Ishikawa (cell line): ENCODE measurements at regions not wholly inside any gene's neighbourhood (a gene's known extent, or its start where the extent isn't known, plus 50 kb on each side); places are given as distances from the start of the nearest gene placed in this dataset.

Source experiments
- CEBPB ChIP-seq: IDR thresholded peaks from 2 replicates; pipeline ENCODE4 v1.6.1; 2012
- CREB1 ChIP-seq: IDR thresholded peaks from 2 replicates; pipeline ENCODE4 v1.6.1; 2012; ENCODE audit warnings: low read depth
- EGR1 ChIP-seq: IDR thresholded peaks from 2 replicates; pipeline ENCODE4 v1.6.1; 2012
- EP300 ChIP-seq: IDR thresholded peaks from 2 replicates; pipeline ENCODE4 v1.6.1; 2012; ENCODE audit warnings: borderline replicate concordance
- FOXM1 ChIP-seq: IDR thresholded peaks from 2 replicates; pipeline ENCODE4 v1.6.1; 2012; ENCODE audit warnings: low read depth, borderline replicate concordance
- NFIC ChIP-seq: IDR thresholded peaks from 2 replicates; pipeline ENCODE4 v1.6.1; 2012
- RAD21 ChIP-seq: IDR thresholded peaks from 2 replicates; pipeline ENCODE4 v1.6.1; 2012; ENCODE audit warnings: low read depth
- TAF1 ChIP-seq: IDR thresholded peaks from 2 replicates; pipeline ENCODE4 v1.6.1; 2012; ENCODE audit warnings: low read depth, mild to moderate bottlenecking
- TCF12 ChIP-seq: IDR thresholded peaks from 2 replicates; pipeline ENCODE4 v1.6.1; 2012; ENCODE audit warnings: low read depth
- TEAD4 ChIP-seq: IDR thresholded peaks from 2 replicates; pipeline ENCODE4 v1.6.1; 2012
- USF1 ChIP-seq: IDR thresholded peaks from 2 replicates; pipeline ENCODE4 v1.6.1; 2012
- YY1 ChIP-seq: IDR thresholded peaks from 2 replicates; pipeline ENCODE4 v1.6.1; 2012; ENCODE audit warnings: low read depth
- ZBTB7A ChIP-seq: IDR thresholded peaks from 2 replicates; pipeline ENCODE4 v1.6.1; 2012; ENCODE audit warnings: low read depth
- TF ChIP-seq, protein P1 (sequence below): IDR thresholded peaks from 2 replicates; pipeline ENCODE4 v1.6.1; 2012; ENCODE audit warnings: low read depth, mild to moderate bottlenecking
- TF ChIP-seq, protein P2 (sequence below): IDR thresholded peaks from 2 replicates; pipeline ENCODE4 v1.6.1; 2012

- TF ChIP-seq TAF1 (no peak), EP300 (no peak), ZBTB7A (no peak), RAD21 (no peak), NFIC (no peak), TCF12 (no peak)
- TF ChIP-seq, protein P1, sequence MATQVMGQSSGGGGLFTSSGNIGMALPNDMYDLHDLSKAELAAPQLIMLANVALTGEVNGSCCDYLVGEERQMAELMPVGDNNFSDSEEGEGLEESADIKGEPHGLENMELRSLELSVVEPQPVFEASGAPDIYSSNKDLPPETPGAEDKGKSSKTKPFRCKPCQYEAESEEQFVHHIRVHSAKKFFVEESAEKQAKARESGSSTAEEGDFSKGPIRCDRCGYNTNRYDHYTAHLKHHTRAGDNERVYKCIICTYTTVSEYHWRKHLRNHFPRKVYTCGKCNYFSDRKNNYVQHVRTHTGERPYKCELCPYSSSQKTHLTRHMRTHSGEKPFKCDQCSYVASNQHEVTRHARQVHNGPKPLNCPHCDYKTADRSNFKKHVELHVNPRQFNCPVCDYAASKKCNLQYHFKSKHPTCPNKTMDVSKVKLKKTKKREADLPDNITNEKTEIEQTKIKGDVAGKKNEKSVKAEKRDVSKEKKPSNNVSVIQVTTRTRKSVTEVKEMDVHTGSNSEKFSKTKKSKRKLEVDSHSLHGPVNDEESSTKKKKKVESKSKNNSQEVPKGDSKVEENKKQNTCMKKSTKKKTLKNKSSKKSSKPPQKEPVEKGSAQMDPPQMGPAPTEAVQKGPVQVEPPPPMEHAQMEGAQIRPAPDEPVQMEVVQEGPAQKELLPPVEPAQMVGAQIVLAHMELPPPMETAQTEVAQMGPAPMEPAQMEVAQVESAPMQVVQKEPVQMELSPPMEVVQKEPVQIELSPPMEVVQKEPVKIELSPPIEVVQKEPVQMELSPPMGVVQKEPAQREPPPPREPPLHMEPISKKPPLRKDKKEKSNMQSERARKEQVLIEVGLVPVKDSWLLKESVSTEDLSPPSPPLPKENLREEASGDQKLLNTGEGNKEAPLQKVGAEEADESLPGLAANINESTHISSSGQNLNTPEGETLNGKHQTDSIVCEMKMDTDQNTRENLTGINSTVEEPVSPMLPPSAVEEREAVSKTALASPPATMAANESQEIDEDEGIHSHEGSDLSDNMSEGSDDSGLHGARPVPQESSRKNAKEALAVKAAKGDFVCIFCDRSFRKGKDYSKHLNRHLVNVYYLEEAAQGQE, result no peak
These were observed 85.2 kb downstream of the VEGFA start for GRCh38 chr6:43855247-43855646.

GRCh38 chr6:43853066-43853650 lies 83.1 kb downstream of the VEGFA start:
- no peak for TF ChIP-seq EP300

- TF ChIP-seq YY1 (no peak), TAF1 (no peak), ZBTB7A (no peak), EGR1 (no peak), USF1 (no peak), FOXM1 (no peak), CEBPB (no peak), RAD21 (no peak), TEAD4 (no peak), CREB1 (no peak), TCF12 (no peak), NFIC (no peak), EP300 (no peak)
- TF ChIP-seq, protein P1, result no peak
- TF ChIP-seq, protein P2, sequence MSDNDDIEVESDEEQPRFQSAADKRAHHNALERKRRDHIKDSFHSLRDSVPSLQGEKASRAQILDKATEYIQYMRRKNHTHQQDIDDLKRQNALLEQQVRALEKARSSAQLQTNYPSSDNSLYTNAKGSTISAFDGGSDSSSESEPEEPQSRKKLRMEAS, result no peak
These were observed 82.4 kb downstream of the VEGFA start for GRCh38 chr6:43852350-43852864.

DNA sequence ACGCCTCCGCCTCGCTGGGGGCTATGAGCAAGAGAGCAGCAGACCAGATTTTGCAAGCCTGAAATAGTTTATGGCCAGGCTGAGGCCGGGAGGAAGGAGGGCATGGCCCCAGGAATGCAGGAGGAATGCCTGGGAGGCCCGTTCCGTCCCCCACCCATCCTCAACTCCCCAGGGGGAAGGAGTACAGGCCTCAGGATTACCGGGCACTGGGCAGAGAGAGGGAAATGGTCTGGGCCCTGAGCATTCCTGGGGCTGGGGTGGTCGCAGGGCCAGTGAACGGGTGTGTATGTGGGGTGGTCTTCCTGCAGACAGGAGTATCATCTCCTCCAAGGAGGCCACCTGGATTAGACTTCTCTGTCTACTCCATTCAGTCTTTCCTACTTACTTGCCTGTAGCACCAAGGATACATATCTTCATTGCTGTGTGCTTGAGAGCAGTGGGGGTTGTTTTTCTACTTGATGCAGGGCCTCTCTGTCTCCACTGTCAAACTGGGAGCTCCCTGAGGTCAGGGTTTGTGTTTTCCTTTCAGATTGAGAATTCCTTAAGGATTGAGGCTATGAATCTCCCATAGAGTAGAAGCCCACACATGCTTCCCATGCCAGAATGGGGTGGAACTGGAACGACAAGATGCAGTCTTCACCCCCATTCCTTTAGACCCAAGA lies 81.3 kb downstream of the VEGFA start:
- TF ChIP-seq CREB1, result no peak
- peak; percentile 47; the same call in 1 of the 2 replicates for TF ChIP-seq TEAD4

DNA sequence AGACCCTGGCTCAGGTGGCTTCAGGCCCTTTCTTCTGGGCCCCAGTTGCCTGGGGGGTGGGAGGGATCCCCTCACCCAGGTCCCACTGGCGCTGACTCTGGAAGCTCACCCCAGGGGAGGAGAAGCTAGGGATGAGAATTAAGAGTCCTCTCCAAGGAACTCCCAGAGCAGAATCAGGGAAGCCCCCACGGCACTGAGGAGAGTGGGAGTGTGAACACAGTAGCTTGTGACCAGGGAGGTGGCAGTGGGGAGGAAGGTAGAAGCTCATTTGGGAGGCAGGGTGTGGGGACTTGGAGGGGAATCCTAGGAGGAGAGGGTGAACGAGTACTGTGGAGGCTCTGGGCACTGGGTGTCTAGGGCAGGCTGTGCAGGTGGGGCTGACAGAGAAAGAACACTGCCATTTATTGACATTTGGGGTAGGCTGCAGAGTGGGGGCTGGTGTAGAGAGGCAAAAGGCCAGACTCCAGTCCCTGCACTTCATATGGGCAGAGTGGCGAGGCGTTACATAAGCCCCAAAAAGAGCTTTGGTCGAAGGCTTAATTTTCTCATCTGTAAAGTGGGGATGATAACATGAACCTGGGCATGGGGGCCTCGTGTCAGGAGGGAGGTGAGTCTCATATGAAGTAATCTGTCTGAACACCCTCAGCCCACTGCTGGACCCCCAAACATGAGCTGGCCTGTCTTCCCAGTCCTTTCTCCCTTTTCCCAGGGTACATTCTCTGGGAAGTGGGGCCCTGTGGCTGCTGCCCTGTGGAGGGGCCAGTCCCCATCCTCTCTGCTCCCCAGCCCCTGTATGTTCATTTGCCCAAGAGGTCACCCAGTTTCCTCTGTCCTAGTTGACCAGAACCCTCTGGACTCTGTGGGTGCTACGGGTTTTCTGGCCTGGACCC lies 80.5 kb downstream of the VEGFA start:
- TF ChIP-seq NFIC (no peak), TCF12 (no peak), TAF1 (no peak), CREB1 (no peak), EGR1 (no peak), YY1 (no peak), RAD21 (no peak), CEBPB (no peak), FOXM1 (no peak), EP300 (no peak), TEAD4 (no peak)
- TF ChIP-seq, protein P1, result no peak
